GM23338 (cell line): ENCODE measurements at regions not wholly inside any gene's neighbourhood (a gene's known extent, or its start where the extent isn't known, plus 50 kb on each side); places are given as distances from the start of the nearest gene placed in this dataset.

Experiments used
- ATAC-seq: fragments of 200-7000 bp; cut with Tn5 transposase; 3 replicates; pipeline ENCODE4 v1.9.1; 2020
- DNase-seq: peaks from one replicate; pipeline ENCODE4 v3.0.0-alpha.2; 2015; ENCODE audit warnings: low spot score
- H2AFZ ChIP-seq: fragments of 200-600 bp; sonication (generic); 2 replicates; pipeline ENCODE4 v1.8.0; 2016; ENCODE audit warnings: antibody characterized with exemption, mild to moderate bottlenecking, moderate library complexity
- H3F3A ChIP-seq: fragments of 200-600 bp; sonication (generic); replicated peaks from 2 replicates; pipeline ENCODE4 v1.8.0; 2017; ENCODE audit warnings: antibody characterized with exemption, mixed run types, low read depth
- H3K27ac ChIP-seq: fragments of 200-600 bp; sonication (generic); 2 replicates; pipeline ENCODE4 v1.6.1; 2016; ENCODE audit warnings: low read depth
- H3K27me3 ChIP-seq: fragments of 200-600 bp; sonication (generic); 2 replicates; pipeline ENCODE4 v1.8.0; 2016; ENCODE audit warnings: mild to moderate bottlenecking, mixed run types, moderate library complexity; ENCODE audit not compliant: insufficient read depth
- H3K36me3 ChIP-seq: fragments of 200-600 bp; sonication (generic); 2 replicates; pipeline ENCODE4 v1.8.0; 2016; ENCODE audit warnings: mild to moderate bottlenecking; ENCODE audit not compliant: insufficient read depth
- H3K4me1 ChIP-seq: fragments of 200-600 bp; sonication (generic); 2 replicates; pipeline ENCODE4 v1.8.0; 2016; ENCODE audit warnings: mild to moderate bottlenecking, moderate library complexity; ENCODE audit not compliant: insufficient read depth
- H3K4me2 ChIP-seq: fragments of 200-600 bp; sonication (generic); 2 replicates; pipeline ENCODE4 v1.7.1; 2017; ENCODE audit warnings: mixed run types
- H3K4me3 ChIP-seq: fragments of 200-600 bp; sonication (generic); 2 replicates; pipeline ENCODE4 v1.6.1; 2016; ENCODE audit warnings: mixed run types
- H3K79me2 ChIP-seq: fragments of 200-600 bp; sonication (generic); replicated peaks from 2 replicates; pipeline ENCODE4 v1.8.0; 2017; ENCODE audit warnings: mild to moderate bottlenecking; ENCODE audit not compliant: insufficient read depth
- H3K9me2 ChIP-seq: fragments of 200-600 bp; sonication (generic); 2 replicates; pipeline ENCODE4 v1.8.0; 2017; ENCODE audit not compliant: insufficient read depth
- H4K20me1 ChIP-seq: fragments of 200-600 bp; sonication (generic); replicated peaks from 2 replicates; pipeline ENCODE4 v1.8.0; 2017; ENCODE audit warnings: mild to moderate bottlenecking; ENCODE audit not compliant: insufficient read depth
- H3K27ac Mint-ChIP-seq: 2 replicates; pipeline ENCODE4 v1.8.0; 2020; ENCODE audit warnings: inconsistent platforms, mild to moderate bottlenecking, moderate library complexity, mixed read lengths
- H3K27me3 Mint-ChIP-seq: 3 replicates; pipeline ENCODE4 v1.8.0; 2022; ENCODE audit warnings: low read depth, mild to moderate bottlenecking, moderate library complexity, mixed read lengths, inconsistent platforms; ENCODE audit not compliant: insufficient read depth, poor library complexity
- H3K36me3 Mint-ChIP-seq: 3 replicates; pipeline ENCODE4 v1.8.0; 2021; ENCODE audit warnings: low read depth, mild to moderate bottlenecking, inconsistent platforms, moderate library complexity, mixed read lengths
- H3K4me1 Mint-ChIP-seq: 3 replicates; pipeline ENCODE4 v1.8.0; 2020; ENCODE audit warnings: mild to moderate bottlenecking, inconsistent platforms, mixed read lengths
- H3K4me3 Mint-ChIP-seq: 3 replicates; pipeline ENCODE4 v1.8.0; 2021; ENCODE audit warnings: moderate library complexity, mild to moderate bottlenecking, inconsistent platforms, mixed read lengths
- H3K9me3 Mint-ChIP-seq: 3 replicates; pipeline ENCODE4 v1.8.0; 2020; ENCODE audit warnings: moderate library complexity, mild to moderate bottlenecking, inconsistent platforms, mixed read lengths
- EZH2 ChIP-seq: fragments of 200-600 bp; sonication (generic); IDR thresholded peaks from one replicate; pipeline ENCODE4 v1.8.0; 2017; ENCODE audit warnings: antibody characterized with exemption, mild to moderate bottlenecking, low read depth; ENCODE audit not compliant: unreplicated experiment
- EZH2phosphoT487 ChIP-seq: fragments of 200-600 bp; sonication (generic); IDR thresholded peaks from one replicate; pipeline ENCODE4 v1.8.1; 2018; ENCODE audit warnings: antibody characterized with exemption; ENCODE audit not compliant: unreplicated experiment
- NANOG ChIP-seq: IDR thresholded peaks from 2 replicates; pipeline ENCODE4 v1.6.1; 2016; ENCODE audit warnings: antibody characterized with exemption, borderline replicate concordance
- POLR2AphosphoS5 ChIP-seq: IDR thresholded peaks from 2 replicates; pipeline ENCODE4 v1.6.1; 2016; ENCODE audit warnings: antibody characterized with exemption, low read depth
- STAT1 ChIP-seq: IDR thresholded peaks from one replicate; pipeline ENCODE4 v1.6.1; 2016; ENCODE audit warnings: antibody characterized with exemption; ENCODE audit not compliant: unreplicated experiment
- ZNF114 ChIP-seq: fragments of 250-450 bp; sonication (Bioruptor Pico); IDR thresholded peaks from 2 replicates; pipeline ENCODE4 v1.5.0; 2020; ENCODE audit warnings: mild to moderate bottlenecking, moderate library complexity
- ZNF331 ChIP-seq: fragments of 250-450 bp; sonication (Bioruptor Pico); IDR thresholded peaks from 2 replicates; pipeline ENCODE4 v1.5.0; 2020; ENCODE audit warnings: low read depth, mild to moderate bottlenecking, moderate library complexity
- TF ChIP-seq, protein P1 (sequence below), 2 experiments: fragments of 200-600 bp in 1 of 2; sonication (generic) in 1 of 2; conservative IDR thresholded peaks; 2 replicates each; pipeline versions ENCODE4 v1.5.1 to v1.6.1; 2016 to 2017; ENCODE audit warnings: antibody characterized with exemption in 2 of 2, low read depth in 2 of 2, mild to moderate bottlenecking in 2 of 2, moderate library complexity in 1 of 2
- TF ChIP-seq, protein P2 (sequence below): fragments of 250-450 bp; sonication (Bioruptor Pico); IDR thresholded peaks from 2 replicates; pipeline ENCODE4 v1.5.0; 2020; ENCODE audit warnings: mild to moderate bottlenecking, moderate library complexity
- TF ChIP-seq, protein P3 (sequence below): IDR thresholded peaks from 2 replicates; pipeline ENCODE4 v1.6.1; 2016; ENCODE audit warnings: antibody characterized with exemption

DNA sequence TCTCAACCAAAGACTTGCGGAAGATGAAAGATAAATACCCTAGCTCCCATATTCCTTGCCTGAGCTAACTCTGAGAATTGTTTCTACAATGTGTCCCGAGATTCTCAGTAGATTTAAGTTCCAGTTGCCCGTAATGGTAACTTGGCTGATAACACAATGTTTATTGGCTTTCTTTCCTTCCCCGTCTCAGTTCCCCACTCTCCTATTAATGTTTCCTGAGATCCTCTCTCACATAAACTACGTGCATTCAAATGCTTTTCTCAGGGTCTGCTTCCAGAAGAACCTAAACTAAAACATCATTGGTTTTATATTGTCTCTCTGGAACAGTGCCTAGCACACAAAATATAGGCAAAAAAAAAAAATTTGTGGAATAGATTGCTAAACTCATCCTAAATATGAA is 794.2 kb upstream of the ADGRL2 start:
- ATAC-seq = no peak
- no peaks in the 10 kb centered on the region for H3K4me1 Mint-ChIP-seq
- DNase-seq = no peak
- peaks cover 4% of the 10 kb centered on the region for H3K9me3 Mint-ChIP-seq
- Histone ChIP-seq H3K27ac (no peak overlapping the region), H3K79me2 (no peaks in the 10 kb centered on the region), H3K9me2 (no peaks in the 10 kb centered on the region; the same call in 1 of the 2 replicates), H4K20me1 (no peaks in the 10 kb centered on the region), H3K27me3 (no peaks in the 10 kb centered on the region), H3K36me3 (no peaks in the 10 kb centered on the region), H3K4me2 (no peak overlapping the region), H3K4me3 (no peak overlapping the region), H2AFZ (no peak overlapping the region), H3K4me1 (no peaks in the 10 kb centered on the region), H3F3A (no peaks in the 10 kb centered on the region)
- peaks cover 3% of the 10 kb centered on the region; the same call in 1 of the 3 replicates for H3K36me3 Mint-ChIP-seq
- TF ChIP-seq ZNF331 (CRISPR knock-in tag) = no peak
- no peak for TF ChIP-seq POLR2AphosphoS5
- TF ChIP-seq, protein P1, sequence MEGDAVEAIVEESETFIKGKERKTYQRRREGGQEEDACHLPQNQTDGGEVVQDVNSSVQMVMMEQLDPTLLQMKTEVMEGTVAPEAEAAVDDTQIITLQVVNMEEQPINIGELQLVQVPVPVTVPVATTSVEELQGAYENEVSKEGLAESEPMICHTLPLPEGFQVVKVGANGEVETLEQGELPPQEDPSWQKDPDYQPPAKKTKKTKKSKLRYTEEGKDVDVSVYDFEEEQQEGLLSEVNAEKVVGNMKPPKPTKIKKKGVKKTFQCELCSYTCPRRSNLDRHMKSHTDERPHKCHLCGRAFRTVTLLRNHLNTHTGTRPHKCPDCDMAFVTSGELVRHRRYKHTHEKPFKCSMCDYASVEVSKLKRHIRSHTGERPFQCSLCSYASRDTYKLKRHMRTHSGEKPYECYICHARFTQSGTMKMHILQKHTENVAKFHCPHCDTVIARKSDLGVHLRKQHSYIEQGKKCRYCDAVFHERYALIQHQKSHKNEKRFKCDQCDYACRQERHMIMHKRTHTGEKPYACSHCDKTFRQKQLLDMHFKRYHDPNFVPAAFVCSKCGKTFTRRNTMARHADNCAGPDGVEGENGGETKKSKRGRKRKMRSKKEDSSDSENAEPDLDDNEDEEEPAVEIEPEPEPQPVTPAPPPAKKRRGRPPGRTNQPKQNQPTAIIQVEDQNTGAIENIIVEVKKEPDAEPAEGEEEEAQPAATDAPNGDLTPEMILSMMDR (conservative IDR thresholded peaks at IDR 0.05; ENCODE audit: low read depth in 2 of 2) = no peak
- TF ChIP-seq ZNF114 = no peak
- no peak overlapping the region for H3K4me3 Mint-ChIP-seq
- no peak overlapping the region for H3K27ac Mint-ChIP-seq
- H3K27me3 Mint-ChIP-seq = no peaks in the 10 kb centered on the region

DNA sequence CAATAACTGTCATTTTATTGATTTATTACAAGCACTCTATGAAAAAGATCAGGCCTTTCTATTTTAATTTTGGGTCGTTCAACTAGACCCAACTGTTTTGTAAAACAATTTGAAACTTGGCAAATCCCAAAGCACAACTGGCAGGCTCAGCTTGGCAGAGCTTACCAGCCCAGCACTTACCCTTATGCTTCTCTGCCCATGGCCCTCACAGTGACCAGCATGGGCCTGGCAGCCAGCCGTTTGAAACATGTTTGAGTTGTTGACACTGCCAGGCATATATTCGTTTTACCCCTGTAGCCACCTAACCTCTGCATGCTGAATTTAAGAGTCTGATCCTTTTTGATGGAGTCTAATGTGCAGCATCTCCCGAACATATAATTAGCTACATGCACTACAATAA is 796.7 kb upstream of the ADGRL2 start:
- Mint-ChIP-seq H3K27ac (no peak overlapping the region), H3K27me3 (no peaks in the 10 kb centered on the region), H3K4me1 (no peaks in the 10 kb centered on the region), H3K9me3 (peaks cover 16% of the 10 kb centered on the region), H3K4me3 (no peak overlapping the region), H3K36me3 (peaks cover 15% of the 10 kb centered on the region; the same call in 2 of the 3 replicates)
- ATAC-seq (no peak), DNase-seq (no peak)
- H3K27me3 ChIP-seq = no peaks in the 10 kb centered on the region
- H3K27ac ChIP-seq = no peak overlapping the region
- H3F3A ChIP-seq = no peaks in the 10 kb centered on the region
- H3K4me2 ChIP-seq = no peak overlapping the region
- H3K9me2 ChIP-seq = no peaks in the 10 kb centered on the region; the same call in 1 of the 2 replicates
- no peaks in the 10 kb centered on the region for H3K36me3 ChIP-seq
- no peaks in the 10 kb centered on the region for H3K79me2 ChIP-seq
- no peaks in the 10 kb centered on the region for H3K4me1 ChIP-seq
- H4K20me1 ChIP-seq = no peaks in the 10 kb centered on the region
- H2AFZ ChIP-seq = no peak overlapping the region
- no peak overlapping the region for H3K4me3 ChIP-seq
- TF ChIP-seq STAT1 (no peak), EZH2 (no peak), EZH2phosphoT487 (no peak), POLR2AphosphoS5 (no peak), NANOG (no peak), ZNF331 (CRISPR knock-in tag) (no peak)
- TF ChIP-seq, protein P2, sequence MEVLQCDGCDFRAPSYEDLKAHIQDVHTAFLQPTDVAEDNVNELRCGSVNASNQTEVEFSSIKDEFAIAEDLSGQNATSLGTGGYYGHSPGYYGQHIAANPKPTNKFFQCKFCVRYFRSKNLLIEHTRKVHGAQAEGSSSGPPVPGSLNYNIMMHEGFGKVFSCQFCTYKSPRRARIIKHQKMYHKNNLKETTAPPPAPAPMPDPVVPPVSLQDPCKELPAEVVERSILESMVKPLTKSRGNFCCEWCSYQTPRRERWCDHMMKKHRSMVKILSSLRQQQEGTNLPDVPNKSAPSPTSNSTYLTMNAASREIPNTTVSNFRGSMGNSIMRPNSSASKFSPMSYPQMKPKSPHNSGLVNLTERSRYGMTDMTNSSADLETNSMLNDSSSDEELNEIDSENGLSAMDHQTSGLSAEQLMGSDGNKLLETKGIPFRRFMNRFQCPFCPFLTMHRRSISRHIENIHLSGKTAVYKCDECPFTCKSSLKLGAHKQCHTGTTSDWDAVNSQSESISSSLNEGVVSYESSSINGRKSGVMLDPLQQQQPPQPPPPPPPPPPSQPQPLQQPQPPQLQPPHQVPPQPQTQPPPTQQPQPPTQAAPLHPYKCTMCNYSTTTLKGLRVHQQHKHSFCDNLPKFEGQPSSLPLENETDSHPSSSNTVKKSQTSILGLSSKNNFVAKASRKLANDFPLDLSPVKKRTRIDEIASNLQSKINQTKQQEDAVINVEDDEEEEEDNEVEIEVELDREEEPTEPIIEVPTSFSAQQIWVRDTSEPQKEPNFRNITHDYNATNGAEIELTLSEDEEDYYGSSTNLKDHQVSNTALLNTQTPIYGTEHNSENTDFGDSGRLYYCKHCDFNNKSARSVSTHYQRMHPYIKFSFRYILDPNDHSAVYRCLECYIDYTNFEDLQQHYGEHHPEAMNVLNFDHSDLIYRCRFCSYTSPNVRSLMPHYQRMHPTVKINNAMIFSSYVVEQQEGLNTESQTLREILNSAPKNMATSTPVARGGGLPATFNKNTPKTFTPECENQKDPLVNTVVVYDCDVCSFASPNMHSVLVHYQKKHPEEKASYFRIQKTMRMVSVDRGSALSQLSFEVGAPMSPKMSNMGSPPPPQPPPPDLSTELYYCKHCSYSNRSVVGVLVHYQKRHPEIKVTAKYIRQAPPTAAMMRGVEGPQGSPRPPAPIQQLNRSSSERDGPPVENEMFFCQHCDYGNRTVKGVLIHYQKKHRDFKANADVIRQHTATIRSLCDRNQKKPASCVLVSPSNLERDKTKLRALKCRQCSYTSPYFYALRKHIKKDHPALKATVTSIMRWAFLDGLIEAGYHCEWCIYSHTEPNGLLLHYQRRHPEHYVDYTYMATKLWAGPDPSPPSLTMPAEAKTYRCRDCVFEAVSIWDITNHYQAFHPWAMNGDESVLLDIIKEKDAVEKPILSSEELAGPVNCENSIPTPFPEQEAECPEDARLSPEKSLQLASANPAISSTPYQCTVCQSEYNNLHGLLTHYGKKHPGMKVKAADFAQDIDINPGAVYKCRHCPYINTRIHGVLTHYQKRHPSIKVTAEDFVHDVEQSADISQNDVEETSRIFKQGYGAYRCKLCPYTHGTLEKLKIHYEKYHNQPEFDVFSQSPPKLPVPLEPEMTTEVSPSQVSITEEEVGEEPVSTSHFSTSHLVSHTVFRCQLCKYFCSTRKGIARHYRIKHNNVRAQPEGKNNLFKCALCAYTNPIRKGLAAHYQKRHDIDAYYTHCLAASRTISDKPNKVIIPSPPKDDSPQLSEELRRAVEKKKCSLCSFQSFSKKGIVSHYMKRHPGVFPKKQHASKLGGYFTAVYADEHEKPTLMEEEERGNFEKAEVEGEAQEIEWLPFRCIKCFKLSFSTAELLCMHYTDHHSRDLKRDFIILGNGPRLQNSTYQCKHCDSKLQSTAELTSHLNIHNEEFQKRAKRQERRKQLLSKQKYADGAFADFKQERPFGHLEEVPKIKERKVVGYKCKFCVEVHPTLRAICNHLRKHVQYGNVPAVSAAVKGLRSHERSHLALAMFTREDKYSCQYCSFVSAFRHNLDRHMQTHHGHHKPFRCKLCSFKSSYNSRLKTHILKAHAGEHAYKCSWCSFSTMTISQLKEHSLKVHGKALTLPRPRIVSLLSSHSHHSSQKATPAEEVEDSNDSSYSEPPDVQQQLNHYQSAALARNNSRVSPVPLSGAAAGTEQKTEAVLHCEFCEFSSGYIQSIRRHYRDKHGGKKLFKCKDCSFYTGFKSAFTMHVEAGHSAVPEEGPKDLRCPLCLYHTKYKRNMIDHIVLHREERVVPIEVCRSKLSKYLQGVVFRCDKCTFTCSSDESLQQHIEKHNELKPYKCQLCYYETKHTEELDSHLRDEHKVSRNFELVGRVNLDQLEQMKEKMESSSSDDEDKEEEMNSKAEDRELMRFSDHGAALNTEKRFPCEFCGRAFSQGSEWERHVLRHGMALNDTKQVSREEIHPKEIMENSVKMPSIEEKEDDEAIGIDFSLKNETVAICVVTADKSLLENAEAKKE (CRISPR knock-in tag) = no peak
- TF ChIP-seq, protein P3, sequence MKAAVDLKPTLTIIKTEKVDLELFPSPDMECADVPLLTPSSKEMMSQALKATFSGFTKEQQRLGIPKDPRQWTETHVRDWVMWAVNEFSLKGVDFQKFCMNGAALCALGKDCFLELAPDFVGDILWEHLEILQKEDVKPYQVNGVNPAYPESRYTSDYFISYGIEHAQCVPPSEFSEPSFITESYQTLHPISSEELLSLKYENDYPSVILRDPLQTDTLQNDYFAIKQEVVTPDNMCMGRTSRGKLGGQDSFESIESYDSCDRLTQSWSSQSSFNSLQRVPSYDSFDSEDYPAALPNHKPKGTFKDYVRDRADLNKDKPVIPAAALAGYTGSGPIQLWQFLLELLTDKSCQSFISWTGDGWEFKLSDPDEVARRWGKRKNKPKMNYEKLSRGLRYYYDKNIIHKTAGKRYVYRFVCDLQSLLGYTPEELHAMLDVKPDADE = no peak
